Stomach (tissue), 4 donors: ENCODE measurements at regions not wholly inside any gene's neighbourhood (a gene's known extent, or its start where the extent isn't known, plus 50 kb on each side); places are given as distances from the start of the nearest gene placed in this dataset.

ENCODE experiments used
- POLR2A ChIP-seq, 4 donors: fragments of 450-650 bp; IDR thresholded peaks; one replicate each; pipeline ENCODE4 v1.6.1; 2016; ENCODE audit warnings: antibody characterized with exemption in 4 of 4, control low read depth in 2 of 4, mild to moderate bottlenecking in 1 of 4, moderate library complexity in 1 of 4
- POLR2AphosphoS5 ChIP-seq, 3 donors: sonication (generic); formaldehyde crosslinking; IDR thresholded peaks; one replicate each; pipeline ENCODE4 v1.6.1; 2016; ENCODE audit warnings: antibody characterized with exemption in 3 of 3
- TF ChIP-seq, protein P1 (sequence below), 7 experiments: fragments of 450-650 bp in 4 of 7; fragments of 200-600 bp in 3 of 7; sonication (generic) in 3 of 7; IDR thresholded peaks; one replicate each; pipeline ENCODE4 v1.5.1; 2016 to 2019; ENCODE audit warnings: antibody characterized with exemption in 7 of 7, control low read depth in 2 of 7, mild to moderate bottlenecking in 1 of 7

DNA sequence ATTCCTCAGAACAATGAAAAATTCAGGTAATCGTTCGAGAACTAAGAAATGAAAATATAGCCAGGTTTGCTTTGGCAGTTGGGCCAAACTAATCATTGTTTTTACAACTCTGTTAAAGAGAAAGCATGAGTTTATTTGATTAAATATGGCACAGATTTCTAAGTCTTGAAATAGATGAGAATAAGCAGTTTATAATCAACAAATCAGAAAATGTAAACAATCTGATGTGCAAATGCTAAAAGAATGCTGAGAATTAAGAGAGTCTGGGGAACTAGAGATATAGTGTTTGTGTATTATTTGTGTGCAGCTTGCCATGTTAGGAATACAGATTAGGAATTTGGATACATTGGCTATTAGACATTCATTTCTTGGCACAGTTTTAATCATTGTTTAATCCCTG is 212.5 kb downstream of the TANC2 start:
- no peak for TF ChIP-seq POLR2A (IDR thresholded peaks at IDR 0.05)
- TF ChIP-seq, protein P1, sequence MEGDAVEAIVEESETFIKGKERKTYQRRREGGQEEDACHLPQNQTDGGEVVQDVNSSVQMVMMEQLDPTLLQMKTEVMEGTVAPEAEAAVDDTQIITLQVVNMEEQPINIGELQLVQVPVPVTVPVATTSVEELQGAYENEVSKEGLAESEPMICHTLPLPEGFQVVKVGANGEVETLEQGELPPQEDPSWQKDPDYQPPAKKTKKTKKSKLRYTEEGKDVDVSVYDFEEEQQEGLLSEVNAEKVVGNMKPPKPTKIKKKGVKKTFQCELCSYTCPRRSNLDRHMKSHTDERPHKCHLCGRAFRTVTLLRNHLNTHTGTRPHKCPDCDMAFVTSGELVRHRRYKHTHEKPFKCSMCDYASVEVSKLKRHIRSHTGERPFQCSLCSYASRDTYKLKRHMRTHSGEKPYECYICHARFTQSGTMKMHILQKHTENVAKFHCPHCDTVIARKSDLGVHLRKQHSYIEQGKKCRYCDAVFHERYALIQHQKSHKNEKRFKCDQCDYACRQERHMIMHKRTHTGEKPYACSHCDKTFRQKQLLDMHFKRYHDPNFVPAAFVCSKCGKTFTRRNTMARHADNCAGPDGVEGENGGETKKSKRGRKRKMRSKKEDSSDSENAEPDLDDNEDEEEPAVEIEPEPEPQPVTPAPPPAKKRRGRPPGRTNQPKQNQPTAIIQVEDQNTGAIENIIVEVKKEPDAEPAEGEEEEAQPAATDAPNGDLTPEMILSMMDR (IDR thresholded peaks at IDR 0.05): no peak
- TF ChIP-seq POLR2AphosphoS5 (IDR thresholded peaks at IDR 0.05): no peak
